ENCODE measurements at regions not wholly inside any gene's neighbourhood (a gene's known extent, or its start where the extent isn't known, plus 50 kb on each side); places are given as distances from the start of the nearest gene placed in this dataset.

DNA sequence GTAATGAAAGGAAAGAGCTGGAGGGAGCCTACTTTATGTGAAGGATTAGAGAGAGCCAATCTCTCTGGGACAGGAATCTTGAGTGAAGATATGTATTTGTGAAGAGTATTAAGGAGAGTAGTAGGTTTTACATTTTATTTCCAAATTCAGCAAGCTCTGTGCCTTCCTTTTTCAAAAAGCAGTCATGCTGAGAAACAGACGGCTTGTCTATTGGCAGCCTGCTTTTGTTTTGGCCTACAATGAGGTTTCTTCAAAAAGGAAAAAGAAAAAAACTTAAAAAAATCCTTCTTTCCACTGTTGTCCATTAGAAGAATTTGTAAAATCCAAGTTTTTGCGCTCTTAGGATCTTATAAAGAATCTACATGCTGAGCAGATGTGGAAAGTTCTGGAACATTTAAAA, 103.6 kb upstream of the PTGFR start:
- Mint-ChIP-seq H3K36me3 (no peaks in the 10 kb centered on the region), H3K27ac (no peak overlapping the region), H3K4me1 (no peaks in the 10 kb centered on the region), H3K4me3 (no peak overlapping the region), H3K9me3 (peaks cover 10 to 11% of the 10 kb centered on the region in 2 donors), H3K27me3 (ENCODE audit: low read depth in 2 of 2) (no peaks in the 10 kb centered on the region)
- Histone ChIP-seq H3K4me3 (ENCODE audit: low read length) (no peak overlapping the region), H3K9me3 (ENCODE audit: control insufficient read depth, insufficient read depth, low read length) (no peaks in the 10 kb centered on the region), H3K27ac (ENCODE audit: low read length) (no peak overlapping the region), H3K36me3 (ENCODE audit: control insufficient read depth, insufficient read depth, low read length) (no peaks in the 10 kb centered on the region), H3K4me1 (ENCODE audit: control insufficient read depth, insufficient read depth, low read length) (no peaks in the 10 kb centered on the region), H3K27me3 (ENCODE audit: control insufficient read depth, insufficient read depth, low read length) (no peaks in the 10 kb centered on the region)
- ATAC-seq (no peak), DNase-seq (no peak)
- WGBS (ENCODE audit: insufficient coverage): 89% methylated on average over 2 of the region's 2 CpGs
- TF ChIP-seq, protein P1, sequence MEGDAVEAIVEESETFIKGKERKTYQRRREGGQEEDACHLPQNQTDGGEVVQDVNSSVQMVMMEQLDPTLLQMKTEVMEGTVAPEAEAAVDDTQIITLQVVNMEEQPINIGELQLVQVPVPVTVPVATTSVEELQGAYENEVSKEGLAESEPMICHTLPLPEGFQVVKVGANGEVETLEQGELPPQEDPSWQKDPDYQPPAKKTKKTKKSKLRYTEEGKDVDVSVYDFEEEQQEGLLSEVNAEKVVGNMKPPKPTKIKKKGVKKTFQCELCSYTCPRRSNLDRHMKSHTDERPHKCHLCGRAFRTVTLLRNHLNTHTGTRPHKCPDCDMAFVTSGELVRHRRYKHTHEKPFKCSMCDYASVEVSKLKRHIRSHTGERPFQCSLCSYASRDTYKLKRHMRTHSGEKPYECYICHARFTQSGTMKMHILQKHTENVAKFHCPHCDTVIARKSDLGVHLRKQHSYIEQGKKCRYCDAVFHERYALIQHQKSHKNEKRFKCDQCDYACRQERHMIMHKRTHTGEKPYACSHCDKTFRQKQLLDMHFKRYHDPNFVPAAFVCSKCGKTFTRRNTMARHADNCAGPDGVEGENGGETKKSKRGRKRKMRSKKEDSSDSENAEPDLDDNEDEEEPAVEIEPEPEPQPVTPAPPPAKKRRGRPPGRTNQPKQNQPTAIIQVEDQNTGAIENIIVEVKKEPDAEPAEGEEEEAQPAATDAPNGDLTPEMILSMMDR (IDR thresholded peaks at IDR 0.05): no peak
- intact Hi-C loops (cut with micrococcal nuclease): no loop called here

- no peaks in the 10 kb centered on the region for H3K4me1 Mint-ChIP-seq
- ATAC-seq (no peak), DNase-seq (no peak)
- no peaks in the 10 kb centered on the region for H3K9me3 ChIP-seq (ENCODE audit: control insufficient read depth, insufficient read depth, low read length)
- 90% methylated on average over 1 of the region's 1 CpG for WGBS (ENCODE audit: insufficient coverage)
- no peaks in the 10 kb centered on the region for H3K36me3 Mint-ChIP-seq
- intact Hi-C loops (cut with micrococcal nuclease): no loop called here
- no peaks in the 10 kb centered on the region for H3K27me3 ChIP-seq (ENCODE audit: control insufficient read depth, insufficient read depth, low read length)
- no peak overlapping the region for H3K4me3 ChIP-seq (ENCODE audit: low read length)
- H3K9me3 Mint-ChIP-seq: peaks cover 12 to 13% of the 10 kb centered on the region in 2 donors
- H3K36me3 ChIP-seq (ENCODE audit: control insufficient read depth, insufficient read depth, low read length): no peaks in the 10 kb centered on the region
- no peak overlapping the region for H3K27ac ChIP-seq (ENCODE audit: low read length)
- no peaks in the 10 kb centered on the region for H3K27me3 Mint-ChIP-seq (ENCODE audit: low read depth in 2 of 2)
- H3K4me3 Mint-ChIP-seq: no peak overlapping the region
- H3K4me1 ChIP-seq (ENCODE audit: control insufficient read depth, insufficient read depth, low read length): no peaks in the 10 kb centered on the region
- TF ChIP-seq, protein P1 (IDR thresholded peaks at IDR 0.05): no peak
- H3K27ac Mint-ChIP-seq: no peak overlapping the region
These were observed 102.9 kb upstream of the PTGFR start for GRCh38 chr1:78387871-78388270.

- H3K9me3 ChIP-seq (ENCODE audit: control insufficient read depth, insufficient read depth, low read length): no peaks in the 10 kb centered on the region
- TF ChIP-seq, protein P1 (IDR thresholded peaks at IDR 0.05): no peak
- no peak for ATAC-seq
- H3K27ac ChIP-seq (ENCODE audit: low read length): no peak overlapping the region
- no peak overlapping the region for H3K27ac Mint-ChIP-seq
- no peaks in the 10 kb centered on the region for H3K4me1 ChIP-seq (ENCODE audit: control insufficient read depth, insufficient read depth, low read length)
- H3K27me3 Mint-ChIP-seq (ENCODE audit: low read depth in 2 of 2): no peaks in the 10 kb centered on the region
- peaks cover 12 to 13% of the 10 kb centered on the region in 2 donors for H3K9me3 Mint-ChIP-seq
- no peak overlapping the region for H3K4me3 ChIP-seq (ENCODE audit: low read length)
- no peaks in the 10 kb centered on the region for H3K4me1 Mint-ChIP-seq
- DNase-seq: no peak
- no peaks in the 10 kb centered on the region for H3K36me3 Mint-ChIP-seq
- H3K4me3 Mint-ChIP-seq: no peak overlapping the region
- H3K36me3 ChIP-seq (ENCODE audit: control insufficient read depth, insufficient read depth, low read length): no peaks in the 10 kb centered on the region
- intact Hi-C loops (cut with micrococcal nuclease): no loop called here
- no peaks in the 10 kb centered on the region for H3K27me3 ChIP-seq (ENCODE audit: control insufficient read depth, insufficient read depth, low read length)
These were observed 102.5 kb upstream of the PTGFR start for GRCh38 chr1:78388275-78388674.

DNA sequence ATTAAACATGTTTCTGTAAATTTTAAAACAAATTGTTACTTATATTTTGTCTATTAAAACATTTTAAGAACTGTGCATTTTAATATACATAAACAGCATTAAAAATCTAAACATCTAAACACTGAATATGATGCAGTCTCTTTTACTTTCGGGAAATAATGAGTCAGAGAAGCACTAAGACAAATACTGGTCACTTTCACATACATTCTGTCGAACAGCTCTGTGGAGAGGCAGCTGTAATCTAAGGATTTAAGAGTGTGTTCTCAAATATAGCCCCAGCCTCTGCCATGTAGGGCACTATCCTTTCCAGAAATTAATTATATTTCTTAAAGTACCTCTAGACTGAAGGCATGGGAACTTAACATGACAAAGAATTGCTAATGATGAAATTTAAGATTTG, 89.6 kb upstream of the PTGFR start:
- no CpG with 5 or more reads among the region's 2 CpGs for WGBS (ENCODE audit: insufficient coverage)
- Mint-ChIP-seq H3K4me3 (no peak overlapping the region), H3K9me3 (peaks cover 7 to 11% of the 10 kb centered on the region in 2 donors), H3K36me3 (no peaks in the 10 kb centered on the region), H3K27me3 (ENCODE audit: low read depth in 2 of 2) (no peaks in the 10 kb centered on the region), H3K27ac (no peak overlapping the region), H3K4me1 (no peaks in the 10 kb centered on the region)
- TF ChIP-seq, protein P1 (IDR thresholded peaks at IDR 0.05): no peak
- Histone ChIP-seq H3K4me1 (ENCODE audit: control insufficient read depth, insufficient read depth, low read length) (no peaks in the 10 kb centered on the region), H3K9me3 (ENCODE audit: control insufficient read depth, insufficient read depth, low read length) (no peaks in the 10 kb centered on the region), H3K4me3 (ENCODE audit: low read length) (no peak overlapping the region), H3K27ac (ENCODE audit: low read length) (no peak overlapping the region), H3K36me3 (ENCODE audit: control insufficient read depth, insufficient read depth, low read length) (no peaks in the 10 kb centered on the region), H3K27me3 (ENCODE audit: control insufficient read depth, insufficient read depth, low read length) (no peaks in the 10 kb centered on the region)
- ATAC-seq: no peak
- DNase-seq: no peak
- intact Hi-C loops (cut with micrococcal nuclease): no loop called here

Measured in natural killer cell (primary cell).